GM18517 (cell line): ENCODE measurements at regions not wholly inside any gene's neighbourhood (a gene's known extent, or its start where the extent isn't known, plus 50 kb on each side); places are given as distances from the start of the nearest gene placed in this dataset.

Experiments used
- ATAC-seq: cut with Tn5 transposase; IDR thresholded peaks from one replicate; pipeline ENCODE4 v1.9.1; 2021; ENCODE audit warnings: mild to moderate bottlenecking, moderate library complexity; ENCODE audit not compliant: unreplicated experiment

- ATAC-seq, result no peak
These were observed 53.5 kb upstream of the FAM9B start for GRCh38 chrX:9087271-9088040.

- ATAC-seq, result no peak
These were observed 55.0 kb upstream of the FAM9B start for GRCh38 chrX:9088896-9089295.

GRCh38 chrX:9090766-9091165, 56.8 kb upstream of the FAM9B start:
- ATAC-seq, result no peak

- no peak for ATAC-seq
These were observed 57.3 kb upstream of the FAM9B start for GRCh38 chrX:9091258-9091657.

- ATAC-seq, result no peak
These were observed 69.0 kb upstream of the FAM9B start for GRCh38 chrX:9102956-9103355.

GRCh38 chrX:9108054-9108453, 74.1 kb upstream of the FAM9B start:
- no peak for ATAC-seq

GRCh38 chrX:9110808-9111207, 76.9 kb upstream of the FAM9B start:
- no peak for ATAC-seq

GRCh38 chrX:9114245-9114644, 80.3 kb upstream of the FAM9B start:
- ATAC-seq, result no peak

- no peak for ATAC-seq
These were observed 83.9 kb upstream of the FAM9B start for GRCh38 chrX:9117851-9118250.

- no peak for ATAC-seq
These were observed 88.8 kb upstream of the FAM9B start for GRCh38 chrX:9122519-9123245.

GRCh38 chrX:9127986-9128385, 94.1 kb upstream of the FAM9B start:
- ATAC-seq, result no peak

- no peak for ATAC-seq
These were observed 96.1 kb upstream of the FAM9B start for GRCh38 chrX:9130031-9130430.

- no peak for ATAC-seq
These were observed 97.1 kb upstream of the FAM9B start for GRCh38 chrX:9131066-9131465.

- ATAC-seq, result no peak
These were observed 98.2 kb upstream of the FAM9B start for GRCh38 chrX:9132036-9132638.

GRCh38 chrX:9133426-9133825, 99.5 kb upstream of the FAM9B start:
- ATAC-seq, result no peak

GRCh38 chrX:9134366-9134765, 100.4 kb upstream of the FAM9B start:
- ATAC-seq, result no peak

- no peak for ATAC-seq
These were observed 102.1 kb upstream of the FAM9B start for GRCh38 chrX:9135901-9136510.

- ATAC-seq, result no peak
These were observed 103.2 kb upstream of the FAM9B start for GRCh38 chrX:9137152-9137551.

GRCh38 chrX:9141496-9141895, 107.6 kb upstream of the FAM9B start:
- no peak for ATAC-seq

- ATAC-seq, result no peak
These were observed 110.8 kb upstream of the FAM9B start for GRCh38 chrX:9144701-9145241.

GRCh38 chrX:9146657-9147056, 112.7 kb upstream of the FAM9B start:
- ATAC-seq, result no peak
